Neural progenitor cell (in vitro differentiated cells): ENCODE measurements at regions not wholly inside any gene's neighbourhood (a gene's known extent, or its start where the extent isn't known, plus 50 kb on each side); places are given as distances from the start of the nearest gene placed in this dataset.
"Not testable (repeated sequence)": the region's sequence is repeated elsewhere in the genome, so short reads cannot be mapped to it uniquely, and the experiment has no call there.

Source experiments
- EZH2 ChIP-seq: fragments of 200-600 bp; sonication (generic); IDR thresholded peaks from 2 replicates; pipeline ENCODE4 v1.6.1; 2017; ENCODE audit warnings: antibody characterized with exemption, mild to moderate bottlenecking, moderate library complexity
- TF ChIP-seq, protein P1 (sequence below): fragments of 200-600 bp; sonication (generic); IDR thresholded peaks from 2 replicates; pipeline ENCODE4 v1.5.1; 2017; ENCODE audit warnings: antibody characterized with exemption, mild to moderate bottlenecking

DNA sequence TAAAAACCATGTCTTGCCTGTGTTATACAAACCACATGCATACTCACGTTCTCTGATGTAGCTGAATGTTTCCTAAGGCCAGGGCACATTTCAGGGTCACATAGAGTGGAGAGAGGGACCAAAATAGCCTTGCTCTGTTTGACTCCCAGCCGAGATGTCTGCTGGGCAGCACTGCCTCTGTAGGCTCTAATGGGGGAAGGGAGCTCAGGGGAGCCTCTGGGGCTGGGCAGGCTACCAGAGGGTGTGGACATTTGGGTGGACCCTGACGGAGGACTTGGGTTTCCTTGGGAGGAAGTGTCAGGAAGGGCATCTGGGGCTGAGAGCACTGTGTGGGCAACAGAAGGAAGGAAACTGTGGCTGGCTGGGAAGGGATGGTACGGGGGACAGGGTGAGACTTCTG lies 155.8 kb upstream of the FAM20C start:
- TF ChIP-seq, protein P1, sequence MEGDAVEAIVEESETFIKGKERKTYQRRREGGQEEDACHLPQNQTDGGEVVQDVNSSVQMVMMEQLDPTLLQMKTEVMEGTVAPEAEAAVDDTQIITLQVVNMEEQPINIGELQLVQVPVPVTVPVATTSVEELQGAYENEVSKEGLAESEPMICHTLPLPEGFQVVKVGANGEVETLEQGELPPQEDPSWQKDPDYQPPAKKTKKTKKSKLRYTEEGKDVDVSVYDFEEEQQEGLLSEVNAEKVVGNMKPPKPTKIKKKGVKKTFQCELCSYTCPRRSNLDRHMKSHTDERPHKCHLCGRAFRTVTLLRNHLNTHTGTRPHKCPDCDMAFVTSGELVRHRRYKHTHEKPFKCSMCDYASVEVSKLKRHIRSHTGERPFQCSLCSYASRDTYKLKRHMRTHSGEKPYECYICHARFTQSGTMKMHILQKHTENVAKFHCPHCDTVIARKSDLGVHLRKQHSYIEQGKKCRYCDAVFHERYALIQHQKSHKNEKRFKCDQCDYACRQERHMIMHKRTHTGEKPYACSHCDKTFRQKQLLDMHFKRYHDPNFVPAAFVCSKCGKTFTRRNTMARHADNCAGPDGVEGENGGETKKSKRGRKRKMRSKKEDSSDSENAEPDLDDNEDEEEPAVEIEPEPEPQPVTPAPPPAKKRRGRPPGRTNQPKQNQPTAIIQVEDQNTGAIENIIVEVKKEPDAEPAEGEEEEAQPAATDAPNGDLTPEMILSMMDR, result not testable (repeated sequence)
- not testable (repeated sequence) for TF ChIP-seq EZH2
